Activated CD4-positive, alpha-beta T cell treated with anti-CD3 and anti-CD28 coated beads for 36 hours (primary cell): ENCODE measurements at regions not wholly inside any gene's neighbourhood (a gene's known extent, or its start where the extent isn't known, plus 50 kb on each side); places are given as distances from the start of the nearest gene placed in this dataset.
"Not testable (repeated sequence)": the region's sequence is repeated elsewhere in the genome, so short reads cannot be mapped to it uniquely, and the experiment has no call there.

Experiments used
- ATAC-seq: fragments of 200-7000 bp; cut with Tn5 transposase; one replicate; pipeline ENCODE4 v1.10.0; 2021; ENCODE audit warnings: mild to moderate bottlenecking, moderate library complexity
- CTCF ChIA-PET: fragments of 350-600 bp; sonication (Branson Sonifier 250); formaldehyde crosslinking; loops from one replicate; lab custom pipeline; 2021; ENCODE audit warnings: antibody characterized with exemption; lab: Charles Lee
- POLR2A ChIA-PET: fragments of 350-600 bp; sonication (Branson Sonifier 250); formaldehyde crosslinking; loops from one replicate; lab custom pipeline; 2021; ENCODE audit warnings: antibody characterized with exemption, inconsistent platforms; lab: Charles Lee
- DNase-seq: peaks from one replicate; pipeline ENCODE4 v3.0.0-alpha.2; 2020
- H3K27ac Mint-ChIP-seq: one replicate; pipeline ENCODE4 v1.8.0; 2021; ENCODE audit warnings: mixed read lengths
- H3K27me3 Mint-ChIP-seq: one replicate; pipeline ENCODE4 v1.8.0; 2021; ENCODE audit warnings: mixed read lengths
- H3K36me3 Mint-ChIP-seq: one replicate; pipeline ENCODE4 v1.8.0; 2021; ENCODE audit warnings: low read depth, mixed read lengths
- H3K4me1 Mint-ChIP-seq: one replicate; pipeline ENCODE4 v1.8.0; 2021; ENCODE audit warnings: mixed read lengths
- H3K4me3 Mint-ChIP-seq: one replicate; pipeline ENCODE4 v1.8.0; 2021; ENCODE audit warnings: mild to moderate bottlenecking, moderate library complexity, mixed read lengths
- H3K9me3 Mint-ChIP-seq: one replicate; pipeline ENCODE4 v1.8.0; 2021; ENCODE audit warnings: low read depth, mixed read lengths
- intact Hi-C, 2 experiments: fragments of 100-400 bp; cut with DNase I in 1 of 2; cut with micrococcal nuclease in 1 of 2; formaldehyde crosslinking; loops; one replicate each; pipeline versions ENCODE4 v1.14.2 to v1.15.1; 2022 to 2024; cut with DNase I, micrococcal nuclease

- Mint-ChIP-seq H3K9me3 (no peaks in the 10 kb centered on the region), H3K36me3 (no peaks in the 10 kb centered on the region), H3K4me3 (no peak overlapping the region), H3K27me3 (no peaks in the 10 kb centered on the region), H3K4me1 (no peaks in the 10 kb centered on the region), H3K27ac (no peak overlapping the region)
- DNase-seq, result no peak
- ChIA-PET CTCF (no interaction called here), POLR2A (no interaction called here)
- no peak for ATAC-seq
- intact Hi-C loops, result no loop called here
Measured at GRCh38 chr7:90007001-90007654, 147.1 kb upstream of the STEAP1 start.

DNA sequence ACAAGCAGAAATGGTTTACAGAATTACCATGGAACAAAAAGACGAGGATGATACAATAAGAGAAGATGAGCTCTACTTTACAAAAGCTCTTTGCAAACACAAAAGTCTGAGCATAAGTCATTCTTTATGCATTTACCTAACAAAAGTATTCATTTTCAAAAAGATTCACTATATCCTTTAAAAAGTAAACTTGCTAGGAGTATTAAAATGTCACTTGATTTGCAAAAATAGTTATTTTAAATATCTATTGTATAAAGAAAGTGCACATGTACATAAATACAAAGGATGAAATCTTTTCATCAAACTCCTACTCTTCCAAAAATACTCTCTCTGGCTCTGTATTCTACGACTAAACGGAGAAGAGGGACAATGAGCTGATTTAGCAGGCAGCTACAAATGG is 146.4 kb upstream of the STEAP1 start:
- POLR2A ChIA-PET, result no interaction called here
- intact Hi-C loops, result no loop called here
- H3K36me3 Mint-ChIP-seq, result no peaks in the 10 kb centered on the region
- H3K4me3 Mint-ChIP-seq, result no peak overlapping the region
- DNase-seq (no peak), ATAC-seq (no peak)
- H3K9me3 Mint-ChIP-seq, result no peaks in the 10 kb centered on the region
- H3K27ac Mint-ChIP-seq, result no peak overlapping the region
- CTCF ChIA-PET, result no interaction called here
- no peaks in the 10 kb centered on the region for H3K4me1 Mint-ChIP-seq
- H3K27me3 Mint-ChIP-seq, result no peaks in the 10 kb centered on the region

DNA sequence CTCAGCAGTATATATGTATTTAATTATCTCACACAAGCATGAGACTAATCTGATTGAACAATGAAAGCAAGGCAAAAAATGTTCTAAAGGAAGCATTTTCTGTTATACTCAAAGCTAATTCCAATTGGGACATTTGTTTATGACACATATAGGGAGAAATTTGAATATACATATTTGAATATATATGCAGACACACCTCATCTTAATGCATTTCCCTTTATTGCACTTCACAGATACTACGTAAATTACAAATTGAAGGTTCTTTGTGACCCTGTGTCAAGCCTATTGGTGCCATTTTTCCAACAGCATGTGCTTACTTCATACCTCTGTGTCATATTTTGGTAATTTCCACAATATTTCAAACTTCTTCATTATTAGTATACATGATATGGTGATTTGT is 132.1 kb upstream of the STEAP1 start:
- ChIA-PET POLR2A (no interaction called here), CTCF (no interaction called here)
- intact Hi-C loops, result no loop called here
- DNase-seq (no peak), ATAC-seq (no peak)
- H3K4me1 Mint-ChIP-seq, result no peaks in the 10 kb centered on the region
- H3K36me3 Mint-ChIP-seq, result no peaks in the 10 kb centered on the region
- peaks cover 5% of the 10 kb centered on the region for H3K9me3 Mint-ChIP-seq
- no peak overlapping the region for H3K27ac Mint-ChIP-seq
- H3K27me3 Mint-ChIP-seq, result no peaks in the 10 kb centered on the region
- H3K4me3 Mint-ChIP-seq, result no peak overlapping the region

DNA sequence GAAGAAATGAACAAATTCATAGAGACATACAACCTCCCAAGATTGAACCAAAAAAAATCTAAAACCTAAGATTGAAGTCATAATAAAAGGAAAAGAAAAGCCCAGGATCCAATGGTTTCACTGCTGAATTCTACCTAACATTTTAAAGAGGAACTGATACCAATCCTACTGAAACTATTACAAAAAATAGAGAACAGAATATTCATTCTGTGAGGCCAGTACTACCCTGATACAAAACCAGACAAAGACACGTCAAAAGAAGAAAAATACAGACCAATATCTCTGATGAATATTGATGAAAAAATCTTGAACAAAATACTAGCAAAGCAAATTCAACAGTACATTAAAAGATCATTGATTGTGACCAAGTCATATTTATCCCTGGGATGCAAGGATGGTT is 128.5 kb upstream of the STEAP1 start:
- Mint-ChIP-seq H3K9me3 (peaks cover 3% of the 10 kb centered on the region), H3K4me3 (no peak overlapping the region), H3K36me3 (no peaks in the 10 kb centered on the region), H3K27ac (no peak overlapping the region), H3K4me1 (no peaks in the 10 kb centered on the region), H3K27me3 (no peaks in the 10 kb centered on the region)
- intact Hi-C loops, result no loop called here
- no peak for ATAC-seq
- POLR2A ChIA-PET, result no interaction called here
- no peak for DNase-seq
- CTCF ChIA-PET, result no interaction called here

GRCh38 chr7:90033850-90034249 is 120.4 kb upstream of the STEAP1 start:
- no peaks in the 10 kb centered on the region for H3K36me3 Mint-ChIP-seq
- ATAC-seq, result no peak
- POLR2A ChIA-PET, result no interaction called here
- H3K27me3 Mint-ChIP-seq, result no peaks in the 10 kb centered on the region
- H3K9me3 Mint-ChIP-seq, result no peaks in the 10 kb centered on the region
- no peaks in the 10 kb centered on the region for H3K4me1 Mint-ChIP-seq
- intact Hi-C loops, result no loop called here
- H3K27ac Mint-ChIP-seq, result no peak overlapping the region
- no peak for DNase-seq
- no peak overlapping the region for H3K4me3 Mint-ChIP-seq
- CTCF ChIA-PET, result no interaction called here

DNA sequence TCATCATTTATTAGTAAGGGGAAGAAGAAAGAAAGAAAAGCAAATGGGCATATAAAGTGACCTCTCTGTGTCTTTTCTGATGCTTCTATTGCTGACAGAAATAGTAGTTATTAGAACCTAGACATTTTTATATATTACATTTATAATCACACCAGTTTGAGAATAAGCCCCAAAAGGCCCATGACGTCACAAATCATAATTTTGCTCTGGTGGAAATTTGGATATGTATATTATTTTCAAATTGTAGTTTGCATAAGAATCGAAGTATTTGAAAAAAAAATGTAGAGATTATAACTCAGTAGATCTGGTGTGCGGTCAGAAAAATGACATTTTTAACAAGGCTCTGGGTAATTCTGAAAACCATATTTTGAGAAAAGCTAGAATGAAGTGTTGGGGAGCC is 101.2 kb upstream of the STEAP1 start:
- H3K4me1 Mint-ChIP-seq, result no peaks in the 10 kb centered on the region
- intact Hi-C loops, result no loop called here
- ChIA-PET POLR2A (no interaction called here), CTCF (no interaction called here)
- H3K9me3 Mint-ChIP-seq, result peaks cover 8% of the 10 kb centered on the region
- ATAC-seq (no peak), DNase-seq (no peak)
- no peaks in the 10 kb centered on the region for H3K36me3 Mint-ChIP-seq
- H3K4me3 Mint-ChIP-seq, result no peak overlapping the region
- no peak overlapping the region for H3K27ac Mint-ChIP-seq
- no peaks in the 10 kb centered on the region for H3K27me3 Mint-ChIP-seq

GRCh38 chr7:90061077-90061476 is 93.2 kb upstream of the STEAP1 start:
- no peaks in the 10 kb centered on the region for H3K36me3 Mint-ChIP-seq
- ATAC-seq (no peak), DNase-seq (no peak)
- no peak overlapping the region for H3K4me3 Mint-ChIP-seq
- no peaks in the 10 kb centered on the region for H3K4me1 Mint-ChIP-seq
- H3K27ac Mint-ChIP-seq, result no peak overlapping the region
- intact Hi-C loops, result no loop called here
- CTCF ChIA-PET, result no interaction called here
- H3K9me3 Mint-ChIP-seq, result no peaks in the 10 kb centered on the region
- POLR2A ChIA-PET, result no interaction called here
- H3K27me3 Mint-ChIP-seq, result no peaks in the 10 kb centered on the region

GRCh38 chr7:90064370-90064769 is 89.9 kb upstream of the STEAP1 start:
- intact Hi-C loops, result no loop called here
- Mint-ChIP-seq H3K9me3 (no peaks in the 10 kb centered on the region), H3K27ac (no peak overlapping the region), H3K36me3 (no peaks in the 10 kb centered on the region), H3K27me3 (peaks cover 2% of the 10 kb centered on the region), H3K4me1 (no peaks in the 10 kb centered on the region), H3K4me3 (no peak overlapping the region)
- no peak for DNase-seq
- ATAC-seq, result no peak
- ChIA-PET CTCF (no interaction called here), POLR2A (no interaction called here)

GRCh38 chr7:90067171-90067570 is 87.1 kb upstream of the STEAP1 start:
- Mint-ChIP-seq H3K4me1 (no peaks in the 10 kb centered on the region), H3K27ac (no peak overlapping the region), H3K36me3 (no peaks in the 10 kb centered on the region), H3K27me3 (peaks cover 2% of the 10 kb centered on the region), H3K9me3 (no peaks in the 10 kb centered on the region), H3K4me3 (no peak overlapping the region)
- CTCF ChIA-PET, result no interaction called here
- no peak for DNase-seq
- intact Hi-C loops, result no loop called here
- no peak for ATAC-seq
- POLR2A ChIA-PET, result no interaction called here

- H3K9me3 Mint-ChIP-seq, intact Hi-C loops, DNase-seq, H3K4me3 Mint-ChIP-seq, H3K27ac Mint-ChIP-seq, ATAC-seq, H3K27me3 Mint-ChIP-seq, H3K36me3 Mint-ChIP-seq, H3K4me1 Mint-ChIP-seq: not testable (repeated sequence)
- ChIA-PET POLR2A (interaction anchor here (0.6 kb wide), 1 partner anchor 235 kb away, joined by 6 read pairs; no protein-coding TSS in a partner anchor), CTCF (interaction anchor here (0.7 kb wide), 1 partner anchor 1480 kb away, joined by 3 read pairs; no protein-coding TSS in a partner anchor)
Measured at GRCh38 chr7:90070238-90070637, 84.0 kb upstream of the STEAP1 start.

DNA sequence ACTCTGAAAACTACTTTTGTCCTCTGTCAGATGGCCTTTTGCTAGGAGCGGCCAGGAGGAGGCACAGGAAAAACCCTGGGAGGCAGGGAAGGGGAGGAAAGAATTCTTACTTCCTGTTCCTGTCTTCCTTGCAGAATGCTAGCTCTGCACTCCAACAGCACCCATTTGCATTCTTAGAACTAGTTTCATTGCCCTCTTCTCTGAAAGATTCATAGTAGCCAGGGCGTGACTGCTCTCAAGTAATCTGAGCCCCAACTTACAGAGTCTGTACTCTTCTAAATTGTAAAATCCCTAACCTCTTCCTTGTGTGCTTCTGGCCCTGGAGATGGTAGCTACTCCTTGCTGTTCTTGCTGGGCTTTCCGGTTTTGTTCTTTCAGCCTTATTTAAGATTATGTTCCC is 75.3 kb upstream of the STEAP1 start:
- intact Hi-C loops, result no loop called here
- no peak for ATAC-seq
- no peak overlapping the region for H3K4me3 Mint-ChIP-seq

GRCh38 chr7:90081621-90082020 is 72.6 kb upstream of the STEAP1 start:
- no peak for DNase-seq
- CTCF ChIA-PET, result no interaction called here

More for the DNA sequence above, 75.3 kb upstream of the STEAP1 start:
- CTCF ChIA-PET, result no interaction called here
- peaks cover 2% of the 10 kb centered on the region for H3K27me3 Mint-ChIP-seq
- DNase-seq, result no peak
- POLR2A ChIA-PET, result no interaction called here
- no peak overlapping the region for H3K27ac Mint-ChIP-seq
- no peaks in the 10 kb centered on the region for H3K9me3 Mint-ChIP-seq
- no peaks in the 10 kb centered on the region for H3K36me3 Mint-ChIP-seq
- H3K4me1 Mint-ChIP-seq, result no peaks in the 10 kb centered on the region

More at GRCh38 chr7:90081621-90082020, 72.6 kb upstream of the STEAP1 start:
- Mint-ChIP-seq H3K27me3 (peaks cover 4% of the 10 kb centered on the region), H3K4me3 (no peak overlapping the region), H3K36me3 (no peaks in the 10 kb centered on the region), H3K27ac (no peak overlapping the region), H3K4me1 (no peaks in the 10 kb centered on the region), H3K9me3 (no peaks in the 10 kb centered on the region)
- POLR2A ChIA-PET, result no interaction called here
- ATAC-seq, result no peak
- intact Hi-C loops, result no loop called here
